ENCODE measurements at regions not wholly inside any gene's neighbourhood (a gene's known extent, or its start where the extent isn't known, plus 50 kb on each side); places are given as distances from the start of the nearest gene placed in this dataset.

DNA sequence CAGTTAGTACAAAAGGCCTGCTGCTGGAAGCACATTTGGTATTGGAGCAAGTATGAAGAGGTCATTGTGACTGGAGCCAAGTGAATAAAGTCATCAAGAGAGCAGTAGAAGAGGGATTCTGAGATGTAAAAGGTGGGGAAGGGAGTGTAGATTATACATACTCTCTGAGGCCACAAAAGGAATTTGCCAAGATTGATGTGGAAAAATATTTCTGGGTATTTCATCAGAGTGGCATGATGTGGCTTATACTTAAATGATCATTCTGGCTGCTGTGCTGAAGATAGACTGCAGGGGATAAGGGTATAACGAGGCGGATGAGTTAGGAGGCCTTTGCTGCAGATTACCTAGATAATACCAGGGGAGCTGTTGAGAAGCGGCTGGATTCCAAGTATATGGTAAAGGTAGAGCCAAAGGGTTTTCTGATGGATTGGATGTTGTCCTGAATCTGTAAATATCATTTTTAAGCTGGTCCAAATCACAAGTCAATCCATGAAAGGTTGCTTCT, 231.8 kb upstream of the AGA start:
- no peak for TF ChIP-seq CTCF (IDR thresholded peaks at IDR 0.05)
- TF ChIP-seq POLR2A (IDR thresholded peaks at IDR 0.05), result no peak
